LNCaP clone FGC (cell line): ENCODE measurements at regions not wholly inside any gene's neighbourhood (a gene's known extent, or its start where the extent isn't known, plus 50 kb on each side); places are given as distances from the start of the nearest gene placed in this dataset.
"Not testable (repeated sequence)": the region's sequence is repeated elsewhere in the genome, so short reads cannot be mapped to it uniquely, and the experiment has no call there.

ENCODE experiments used
- DNase-seq: peaks from one replicate; pipeline ENCODE4 v3.0.0-alpha.2; 2011; ENCODE audit warnings: low read depth
- H3K4me3 ChIP-seq: 2 replicates; pipeline ENCODE4 v1.5.1; 2011; ENCODE audit warnings: mild to moderate bottlenecking, low read depth, low read length, control low read depth
- CTCF ChIP-seq: IDR thresholded peaks from 2 replicates; pipeline ENCODE4 v1.5.1; 2012; ENCODE audit warnings: mild to moderate bottlenecking; ENCODE audit not compliant: control insufficient read depth, insufficient read depth; ENCODE audit errors: extremely low read depth

- no peak for TF ChIP-seq CTCF
- no peak for DNase-seq
- H3K4me3 ChIP-seq: no peak overlapping the region
Observed at GRCh38 chrY:7419165-7419564, 507.6 kb upstream of the AMELY start.

DNA sequence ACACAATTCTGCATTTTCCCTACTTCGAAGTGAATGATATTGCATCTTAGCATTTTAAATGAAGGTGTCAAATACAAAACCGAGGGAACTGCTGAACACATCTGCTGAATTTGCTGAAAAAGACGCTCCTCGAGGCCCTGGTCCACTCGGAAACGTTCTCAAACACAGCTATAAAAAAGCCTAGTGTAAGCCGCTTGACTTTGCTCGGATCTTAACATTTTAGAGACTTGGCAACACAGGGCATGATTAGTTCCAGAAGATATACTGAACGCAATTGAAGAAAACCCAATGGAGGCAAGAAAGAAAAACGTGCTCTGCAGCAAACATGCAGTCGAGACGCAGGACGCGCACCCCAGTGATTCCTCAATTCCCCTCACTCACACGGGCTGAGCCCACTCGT, 506.4 kb upstream of the AMELY start:
- no peak overlapping the region for H3K4me3 ChIP-seq
- no peak for DNase-seq
- TF ChIP-seq CTCF: no peak

DNA sequence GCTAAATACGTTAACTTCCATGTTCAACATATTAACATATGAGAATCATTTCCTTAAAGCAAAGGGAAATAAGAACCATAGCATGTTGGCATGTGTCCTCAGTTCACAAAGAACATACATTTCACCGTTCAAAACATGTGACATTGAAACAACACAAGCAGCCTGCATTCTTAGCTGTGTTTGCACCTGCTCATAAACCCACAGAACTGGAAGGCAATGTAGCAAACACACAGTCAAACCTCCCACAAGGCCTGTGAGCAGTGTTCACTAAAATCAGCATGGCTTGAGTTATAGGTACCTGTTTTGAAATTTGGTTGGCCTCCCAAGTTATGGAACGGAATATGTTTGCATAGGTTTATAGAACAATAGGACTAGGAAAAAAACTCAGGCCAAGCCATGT, 504.9 kb upstream of the AMELY start:
- H3K4me3 ChIP-seq: no peak overlapping the region
- DNase-seq: no peak
- no peak for TF ChIP-seq CTCF

GRCh38 chrY:7415157-7415633, 503.6 kb upstream of the AMELY start:
- TF ChIP-seq CTCF: no peak
- DNase-seq: no peak
- no peak overlapping the region for H3K4me3 ChIP-seq

GRCh38 chrY:7390056-7390455, 478.5 kb upstream of the AMELY start:
- DNase-seq: no peak
- no peak for TF ChIP-seq CTCF
- H3K4me3 ChIP-seq: no peak overlapping the region

GRCh38 chrY:7382988-7383387, 471.4 kb upstream of the AMELY start:
- no peak for DNase-seq
- no peak overlapping the region for H3K4me3 ChIP-seq
- TF ChIP-seq CTCF: no peak

DNA sequence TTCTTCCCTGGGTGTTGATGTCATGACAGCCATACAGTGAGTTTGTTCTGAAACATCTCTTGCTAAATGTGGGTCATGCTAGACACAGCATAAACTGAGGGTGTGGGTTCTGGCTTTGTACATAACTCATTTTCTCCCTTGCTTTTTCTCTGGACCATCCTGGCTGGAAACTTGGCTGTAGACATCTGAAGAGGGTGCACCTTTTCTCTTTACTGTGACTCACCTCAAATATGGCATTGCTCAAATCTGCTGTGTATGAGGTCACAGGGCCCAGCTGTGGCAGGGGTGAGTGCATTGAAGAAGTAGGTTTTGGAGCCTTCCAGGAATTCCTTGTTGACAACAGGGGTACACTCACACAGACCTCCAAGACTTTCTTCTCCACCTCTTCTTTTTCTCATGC, 465.5 kb upstream of the AMELY start:
- no peak for TF ChIP-seq CTCF
- H3K4me3 ChIP-seq: no peak overlapping the region
- DNase-seq: no peak

- not testable (repeated sequence) for DNase-seq, H3K4me3 ChIP-seq
Observed at GRCh38 chrY:7374485-7374884, 462.9 kb upstream of the AMELY start.
